D721Med (cell line): ENCODE measurements at regions not wholly inside any gene's neighbourhood (a gene's known extent, or its start where the extent isn't known, plus 50 kb on each side); places are given as distances from the start of the nearest gene placed in this dataset.

Source experiments
- DNase-seq: peaks from one replicate; pipeline ENCODE4 v3.0.0; 2011; ENCODE audit warnings: low spot score; ENCODE audit not compliant: insufficient read length
- FAIRE-seq: peaks from 2 replicates; lab custom pipeline; 2011; peaks lifted over from hg19 to GRCh38; lab: Jason Lieb, UNC
- CTCF ChIP-seq: IDR thresholded peaks from 2 replicates; pipeline ENCODE4 v1.5.1; 2012; ENCODE audit warnings: mild to moderate bottlenecking, control low read depth; ENCODE audit not compliant: insufficient read depth; ENCODE audit errors: missing control alignments

GRCh38 chr10:83357627-83358026 lies 781.7 kb upstream of the GHITM start:
- FAIRE-seq (no peak), DNase-seq (no peak)
- no peak for TF ChIP-seq CTCF

GRCh38 chr10:83367036-83367435 lies 772.3 kb upstream of the GHITM start:
- no peak for TF ChIP-seq CTCF
- FAIRE-seq, result no peak
- no peak for DNase-seq

- no peak for TF ChIP-seq CTCF
- no peak for FAIRE-seq
- no peak for DNase-seq
These were observed 767.4 kb upstream of the GHITM start for GRCh38 chr10:83371696-83372490.

- no peak for FAIRE-seq
These were observed 766.7 kb upstream of the GHITM start for GRCh38 chr10:83372646-83373045.

GRCh38 chr10:83373671-83374070 lies 765.6 kb upstream of the GHITM start:
- DNase-seq (no peak), FAIRE-seq (no peak)
- peak; percentile 27 for TF ChIP-seq CTCF

More at GRCh38 chr10:83372646-83373045, 766.7 kb upstream of the GHITM start:
- TF ChIP-seq CTCF, result no peak
- no peak for DNase-seq

- FAIRE-seq (no peak), DNase-seq (no peak)
- TF ChIP-seq CTCF, result no peak
These were observed 764.6 kb upstream of the GHITM start for GRCh38 chr10:83374741-83375140.

- FAIRE-seq (no peak), DNase-seq (no peak)
- TF ChIP-seq CTCF, result no peak
These were observed 764.0 kb upstream of the GHITM start for GRCh38 chr10:83375274-83375673.
